Right lobe of liver (tissue), 4 donors: ENCODE measurements at regions not wholly inside any gene's neighbourhood (a gene's known extent, or its start where the extent isn't known, plus 50 kb on each side); places are given as distances from the start of the nearest gene placed in this dataset.

Experiments
- POLR2A ChIP-seq: fragments of 450-650 bp; IDR thresholded peaks from one replicate; pipeline ENCODE4 v1.6.1; 2017; ENCODE audit warnings: antibody characterized with exemption, mild to moderate bottlenecking
- TF ChIP-seq, protein P1 (sequence below), 4 donors: fragments of 200-600 bp in 3 of 4; fragments of 450-650 bp in 1 of 4; IDR thresholded peaks; one replicate each; pipeline versions ENCODE4 v1.5.1 to v1.8.0; 2016 to 2022; ENCODE audit warnings: antibody characterized with exemption in 4 of 4, mild to moderate bottlenecking in 2 of 4
- donor health status: DM: no; HTN: no; CAD: no.
- donor health status: DM: no; HTN: no; CAD: no.
- donor health status: DM: no; HTN: yes; CAD: no.

GRCh38 chr20:57871237-57871632, 161.4 kb upstream of the PMEPA1 start:
- TF ChIP-seq, protein P1, sequence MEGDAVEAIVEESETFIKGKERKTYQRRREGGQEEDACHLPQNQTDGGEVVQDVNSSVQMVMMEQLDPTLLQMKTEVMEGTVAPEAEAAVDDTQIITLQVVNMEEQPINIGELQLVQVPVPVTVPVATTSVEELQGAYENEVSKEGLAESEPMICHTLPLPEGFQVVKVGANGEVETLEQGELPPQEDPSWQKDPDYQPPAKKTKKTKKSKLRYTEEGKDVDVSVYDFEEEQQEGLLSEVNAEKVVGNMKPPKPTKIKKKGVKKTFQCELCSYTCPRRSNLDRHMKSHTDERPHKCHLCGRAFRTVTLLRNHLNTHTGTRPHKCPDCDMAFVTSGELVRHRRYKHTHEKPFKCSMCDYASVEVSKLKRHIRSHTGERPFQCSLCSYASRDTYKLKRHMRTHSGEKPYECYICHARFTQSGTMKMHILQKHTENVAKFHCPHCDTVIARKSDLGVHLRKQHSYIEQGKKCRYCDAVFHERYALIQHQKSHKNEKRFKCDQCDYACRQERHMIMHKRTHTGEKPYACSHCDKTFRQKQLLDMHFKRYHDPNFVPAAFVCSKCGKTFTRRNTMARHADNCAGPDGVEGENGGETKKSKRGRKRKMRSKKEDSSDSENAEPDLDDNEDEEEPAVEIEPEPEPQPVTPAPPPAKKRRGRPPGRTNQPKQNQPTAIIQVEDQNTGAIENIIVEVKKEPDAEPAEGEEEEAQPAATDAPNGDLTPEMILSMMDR (IDR thresholded peaks at IDR 0.05): no peak
- TF ChIP-seq POLR2A: no peak
